ENCODE measurements at regions not wholly inside any gene's neighbourhood (a gene's known extent, or its start where the extent isn't known, plus 50 kb on each side); places are given as distances from the start of the nearest gene placed in this dataset.

- Histone ChIP-seq H3K4me1 (ENCODE audit: low read length) (no peaks in the 10 kb centered on the region), H3K79me2 (ENCODE audit: low read length) (no peaks in the 10 kb centered on the region), H4K20me1 (ENCODE audit: insufficient read depth, low read length) (no peaks in the 10 kb centered on the region), H3K4me2 (ENCODE audit: low read length) (no peak overlapping the region), H2AFZ (ENCODE audit: low read depth, low read length) (no peak overlapping the region), H3K27me3 (ENCODE audit: low read depth, low read length) (0 out of 2 replicates have a peak, but pooled peaks cover 2% of the 10 kb centered on the region), H3K27ac (ENCODE audit: low read length) (no peak overlapping the region), H3K4me3 (ENCODE audit: low read length) (no peak overlapping the region), H3K9ac (ENCODE audit: low read length) (no peak overlapping the region), H3K9me3 (ENCODE audit: insufficient read depth, low read length) (no peaks in the 10 kb centered on the region), H3K36me3 (replicated peaks; ENCODE audit: low read depth, low read length) (no peaks in the 10 kb centered on the region)
- TF ChIP-seq CTCF (IDR thresholded peaks at IDR 0.05; ENCODE audit: low read depth, low read length), result no peak
- TF ChIP-seq EZH2phosphoT487 (IDR thresholded peaks at IDR 0.05; ENCODE audit: low read depth), result no peak
These were observed 342.2 kb upstream of the GALNT5 start for GRCh38 chr2:156915332-156915731.

- Histone ChIP-seq H3K9me3 (ENCODE audit: insufficient read depth, low read length) (no peaks in the 10 kb centered on the region), H3K4me2 (ENCODE audit: low read length) (no peak overlapping the region), H3K27me3 (ENCODE audit: low read depth, low read length) (no peaks in the 10 kb centered on the region), H2AFZ (ENCODE audit: low read depth, low read length) (no peak overlapping the region), H3K9ac (ENCODE audit: low read length) (no peak overlapping the region), H3K4me3 (ENCODE audit: low read length) (no peak overlapping the region), H4K20me1 (ENCODE audit: insufficient read depth, low read length) (no peaks in the 10 kb centered on the region), H3K27ac (ENCODE audit: low read length) (no peak overlapping the region), H3K79me2 (ENCODE audit: low read length) (no peaks in the 10 kb centered on the region), H3K4me1 (ENCODE audit: low read length) (no peaks in the 10 kb centered on the region), H3K36me3 (replicated peaks; ENCODE audit: low read depth, low read length) (no peaks in the 10 kb centered on the region)
- TF ChIP-seq CTCF (IDR thresholded peaks at IDR 0.05; ENCODE audit: low read depth, low read length), result no peak
- TF ChIP-seq EZH2phosphoT487 (IDR thresholded peaks at IDR 0.05; ENCODE audit: low read depth), result no peak
These were observed 339.1 kb upstream of the GALNT5 start for GRCh38 chr2:156918410-156918809.

DNA sequence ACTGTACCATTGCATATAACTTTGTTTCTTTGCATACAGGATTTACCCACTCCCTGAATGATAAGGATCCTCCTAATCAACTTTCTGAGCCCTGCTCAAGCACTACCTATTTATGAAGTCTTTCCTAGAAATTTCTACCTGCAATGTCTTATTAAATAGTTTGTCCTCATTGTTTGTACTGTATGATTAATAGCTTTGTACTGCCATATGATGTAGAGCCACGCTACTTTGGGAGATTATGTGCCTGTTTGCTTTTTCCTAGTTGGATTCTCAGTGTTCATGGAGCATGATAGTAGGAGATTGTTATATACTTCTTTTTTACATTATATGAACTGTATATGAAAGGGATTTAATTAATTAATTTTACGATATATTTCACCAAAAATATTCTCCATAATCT is 327.1 kb upstream of the GALNT5 start:
- H4K20me1 ChIP-seq (ENCODE audit: insufficient read depth, low read length), result no peaks in the 10 kb centered on the region
- no peaks in the 10 kb centered on the region for H3K79me2 ChIP-seq (ENCODE audit: low read length)
- H3K4me2 ChIP-seq (ENCODE audit: low read length), result no peak overlapping the region
- no peaks in the 10 kb centered on the region for H3K36me3 ChIP-seq (replicated peaks; ENCODE audit: low read depth, low read length)
- H3K4me1 ChIP-seq (ENCODE audit: low read length), result no peaks in the 10 kb centered on the region
- no peak for TF ChIP-seq CTCF (IDR thresholded peaks at IDR 0.05; ENCODE audit: low read depth, low read length)
- TF ChIP-seq EZH2phosphoT487 (IDR thresholded peaks at IDR 0.05; ENCODE audit: low read depth), result no peak
- no peaks in the 10 kb centered on the region for H3K9me3 ChIP-seq (ENCODE audit: insufficient read depth, low read length)
- no peak overlapping the region for H2AFZ ChIP-seq (ENCODE audit: low read depth, low read length)
- no peak overlapping the region for H3K9ac ChIP-seq (ENCODE audit: low read length)
- no peak overlapping the region for H3K4me3 ChIP-seq (ENCODE audit: low read length)
- no peak overlapping the region for H3K27ac ChIP-seq (ENCODE audit: low read length)
- H3K27me3 ChIP-seq (ENCODE audit: low read depth, low read length), result no peaks in the 10 kb centered on the region

GRCh38 chr2:156933645-156934225 is 323.8 kb upstream of the GALNT5 start:
- no peaks in the 10 kb centered on the region for H3K27me3 ChIP-seq (ENCODE audit: low read depth, low read length)
- no peak overlapping the region for H2AFZ ChIP-seq (ENCODE audit: low read depth, low read length)

More at GRCh38 chr2:156933645-156934225, 323.8 kb upstream of the GALNT5 start:
- H3K79me2 ChIP-seq (ENCODE audit: low read length), result no peaks in the 10 kb centered on the region
- H3K4me3 ChIP-seq (ENCODE audit: low read length), result no peak overlapping the region
- H3K36me3 ChIP-seq (replicated peaks; ENCODE audit: low read depth, low read length), result no peaks in the 10 kb centered on the region
- no peak overlapping the region for H3K4me2 ChIP-seq (ENCODE audit: low read length)
- no peak overlapping the region for H3K27ac ChIP-seq (ENCODE audit: low read length)
- no peaks in the 10 kb centered on the region for H4K20me1 ChIP-seq (ENCODE audit: insufficient read depth, low read length)
- H3K4me1 ChIP-seq (ENCODE audit: low read length), result no peaks in the 10 kb centered on the region
- no peak overlapping the region for H3K9ac ChIP-seq (ENCODE audit: low read length)
- TF ChIP-seq CTCF (IDR thresholded peaks at IDR 0.05; ENCODE audit: low read depth, low read length) (no peak), EZH2phosphoT487 (IDR thresholded peaks at IDR 0.05; ENCODE audit: low read depth) (no peak)
- no peaks in the 10 kb centered on the region for H3K9me3 ChIP-seq (ENCODE audit: insufficient read depth, low read length)
